HFFc6 (cell line): ENCODE measurements at regions not wholly inside any gene's neighbourhood (a gene's known extent, or its start where the extent isn't known, plus 50 kb on each side); places are given as distances from the start of the nearest gene placed in this dataset.

Experiments
- DNase-seq: peaks from one replicate; pipeline ENCODE4 v3.0.0-alpha.2; 2018
- H3K27ac Mint-ChIP-seq: 2 replicates; pipeline ENCODE4 v1.8.0; 2020; ENCODE audit warnings: mild to moderate bottlenecking, mixed read lengths
- H3K27me3 Mint-ChIP-seq: 2 replicates; pipeline ENCODE4 v1.8.0; 2021; ENCODE audit warnings: mild to moderate bottlenecking, moderate library complexity, mixed read lengths; ENCODE audit not compliant: insufficient read depth
- H3K36me3 Mint-ChIP-seq: 2 replicates; pipeline ENCODE4 v1.8.0; 2021; ENCODE audit warnings: low read depth, mixed read lengths
- H3K4me1 Mint-ChIP-seq: 2 replicates; pipeline ENCODE4 v1.8.0; 2020; ENCODE audit warnings: low read depth, mixed read lengths
- H3K4me3 Mint-ChIP-seq: 2 replicates; pipeline ENCODE4 v1.8.0; 2020; ENCODE audit warnings: mild to moderate bottlenecking, moderate library complexity, mixed read lengths
- H3K9me3 Mint-ChIP-seq: 2 replicates; pipeline ENCODE4 v1.8.0; 2020; ENCODE audit warnings: mild to moderate bottlenecking, mixed read lengths
- CTCF ChIP-seq: fragments of 200-600 bp; sonication (generic); IDR thresholded peaks from 2 replicates; pipeline ENCODE4 v1.5.0; 2021; ENCODE audit warnings: antibody characterized with exemption, mild to moderate bottlenecking

DNA sequence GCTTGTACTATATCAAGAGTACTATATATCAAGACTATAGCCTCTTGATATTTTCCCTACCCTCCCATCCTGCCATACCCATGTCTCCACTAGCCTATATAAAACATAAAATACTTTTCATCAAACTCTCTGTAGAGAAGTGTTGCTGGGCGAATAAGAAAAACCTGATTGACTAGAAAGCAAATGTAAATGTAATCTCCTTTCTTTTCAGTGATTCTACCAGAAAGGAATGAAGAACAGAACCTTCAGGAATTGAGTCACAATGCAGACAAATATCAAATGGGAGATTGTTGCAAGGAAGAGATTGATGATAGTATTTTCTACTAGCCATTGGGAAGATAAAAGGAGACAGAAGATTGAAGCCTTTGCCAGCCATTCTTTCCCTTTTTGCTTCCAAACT, 89.2 kb downstream of the KCNRG start:
- DNase-seq, result peak; percentile 11
- Mint-ChIP-seq H3K4me3 (no peak overlapping the region), H3K36me3 (no peaks in the 10 kb centered on the region; the same call in 1 of the 2 replicates), H3K27ac (no peak overlapping the region), H3K27me3 (no peaks in the 10 kb centered on the region), H3K9me3 (no peaks in the 10 kb centered on the region), H3K4me1 (peaks cover 14% of the 10 kb centered on the region)
- TF ChIP-seq CTCF, result no peak

DNA sequence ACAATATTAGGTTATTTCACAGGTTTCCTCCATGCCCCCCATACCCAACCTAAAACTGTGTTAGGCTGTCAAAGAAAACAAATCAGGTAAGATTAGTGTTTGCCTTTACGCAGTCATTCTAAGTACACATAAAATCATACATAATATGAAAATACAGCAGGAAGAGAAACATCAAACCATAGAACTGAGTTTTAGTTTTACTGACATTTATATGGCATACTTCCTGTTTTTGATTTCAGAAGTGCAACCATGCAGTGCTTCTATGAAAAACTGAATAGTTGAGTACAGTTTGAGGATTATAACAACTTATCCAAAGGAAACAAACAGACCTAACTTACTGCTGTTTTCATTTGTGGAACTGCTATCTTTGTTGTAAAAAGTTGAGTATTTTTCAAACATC, 91.3 kb downstream of the KCNRG start:
- H3K27me3 Mint-ChIP-seq, result no peaks in the 10 kb centered on the region
- H3K36me3 Mint-ChIP-seq, result no peaks in the 10 kb centered on the region; the same call in 1 of the 2 replicates
- TF ChIP-seq CTCF, result no peak
- no peaks in the 10 kb centered on the region for H3K9me3 Mint-ChIP-seq
- H3K4me1 Mint-ChIP-seq, result peaks cover 14% of the 10 kb centered on the region
- DNase-seq, result no peak
- no peak overlapping the region for H3K4me3 Mint-ChIP-seq
- H3K27ac Mint-ChIP-seq, result no peak overlapping the region

DNA sequence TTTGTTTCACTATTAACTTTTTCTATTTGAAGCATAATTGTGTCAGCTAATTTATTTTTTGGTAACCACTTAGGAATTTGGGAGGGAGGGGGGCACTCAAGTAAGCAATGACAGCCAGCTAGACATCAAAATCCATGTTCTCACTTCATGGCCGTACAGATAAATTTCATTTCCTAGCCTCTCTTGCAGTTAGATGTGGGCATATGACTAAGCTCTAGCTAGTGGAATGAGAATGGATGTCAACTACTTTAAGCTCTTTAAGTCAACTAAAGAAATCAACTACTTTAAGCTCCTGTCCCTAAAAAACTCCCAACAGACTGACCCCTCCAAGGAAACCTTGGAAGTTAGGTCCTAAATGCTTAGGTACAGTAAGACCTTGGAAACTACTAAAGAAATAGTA, 92.0 kb downstream of the KCNRG start:
- DNase-seq, result no peak
- no peaks in the 10 kb centered on the region; the same call in 1 of the 2 replicates for H3K36me3 Mint-ChIP-seq
- H3K9me3 Mint-ChIP-seq, result no peaks in the 10 kb centered on the region
- peaks cover 14% of the 10 kb centered on the region for H3K4me1 Mint-ChIP-seq
- H3K27me3 Mint-ChIP-seq, result no peaks in the 10 kb centered on the region
- H3K4me3 Mint-ChIP-seq, result no peak overlapping the region
- TF ChIP-seq CTCF, result no peak
- H3K27ac Mint-ChIP-seq, result no peak overlapping the region

- no peaks in the 10 kb centered on the region for H3K9me3 Mint-ChIP-seq
- no peak overlapping the region for H3K27ac Mint-ChIP-seq
- DNase-seq, result no peak
- H3K27me3 Mint-ChIP-seq, result no peaks in the 10 kb centered on the region
- no peak for TF ChIP-seq CTCF
- H3K36me3 Mint-ChIP-seq, result no peaks in the 10 kb centered on the region
- peaks cover 5% of the 10 kb centered on the region; the same call in 1 of the 2 replicates for H3K4me1 Mint-ChIP-seq
- H3K4me3 Mint-ChIP-seq, result no peak overlapping the region
Observed at GRCh38 chr13:50114961-50115360, 99.7 kb downstream of the KCNRG start.

DNA sequence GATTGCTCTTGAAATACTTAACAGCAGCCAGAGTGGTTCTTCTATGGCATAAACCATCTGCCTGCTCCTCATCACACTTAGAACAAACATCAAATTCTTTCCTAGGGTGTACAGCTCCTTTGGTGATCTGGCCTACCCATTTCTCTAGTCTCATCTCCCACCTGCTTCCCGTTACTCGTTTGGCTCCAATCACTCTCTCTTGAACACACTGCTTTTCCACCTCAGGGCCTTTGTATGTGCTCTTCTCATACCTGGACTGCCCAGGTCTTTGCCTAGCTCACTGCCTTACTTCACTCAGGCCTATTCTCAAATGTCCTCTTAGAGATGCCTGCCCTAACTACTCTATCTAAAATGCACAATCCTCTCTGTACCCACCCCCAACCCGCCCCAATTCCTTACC, 100.5 kb downstream of the KCNRG start:
- no peaks in the 10 kb centered on the region for H3K27me3 Mint-ChIP-seq
- TF ChIP-seq CTCF, result no peak
- no peaks in the 10 kb centered on the region for H3K9me3 Mint-ChIP-seq
- peaks cover 5% of the 10 kb centered on the region; the same call in 1 of the 2 replicates for H3K4me1 Mint-ChIP-seq
- H3K4me3 Mint-ChIP-seq, result no peak overlapping the region
- DNase-seq, result no peak
- H3K27ac Mint-ChIP-seq, result no peak overlapping the region
- no peaks in the 10 kb centered on the region for H3K36me3 Mint-ChIP-seq

DNA sequence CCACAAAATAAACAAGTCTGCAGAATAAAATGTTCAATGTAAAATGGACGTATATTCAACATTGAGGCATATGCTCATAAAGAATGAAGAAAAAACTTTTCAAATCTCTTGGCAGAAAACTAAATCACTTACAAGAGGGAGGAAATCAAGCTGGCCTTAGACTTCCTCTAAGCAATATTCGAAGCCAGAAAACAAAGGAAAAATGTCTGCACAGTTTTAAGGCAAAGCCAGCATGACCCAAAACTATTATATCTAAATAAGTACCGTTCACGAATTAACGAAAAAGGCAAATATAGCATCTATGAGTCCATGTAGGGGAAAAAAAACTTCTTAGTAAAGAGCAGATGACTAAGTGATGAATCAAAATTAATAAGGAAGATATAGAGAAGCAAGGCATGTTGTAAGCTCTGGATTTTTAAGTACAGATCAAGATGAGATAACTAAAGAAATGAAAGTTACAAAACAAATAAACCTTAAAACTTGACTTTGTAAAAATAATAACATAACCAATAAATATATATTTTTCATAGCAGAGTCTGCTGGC, 101.3 kb downstream of the KCNRG start:
- no peak for DNase-seq
- no peaks in the 10 kb centered on the region for H3K27me3 Mint-ChIP-seq
- H3K36me3 Mint-ChIP-seq, result no peaks in the 10 kb centered on the region
- no peaks in the 10 kb centered on the region for H3K9me3 Mint-ChIP-seq
- H3K4me3 Mint-ChIP-seq, result peak overlapping the region; percentile 41; the same call in 1 of the 2 replicates
- H3K27ac Mint-ChIP-seq, result peak overlapping the region; percentile 20; the same call in 1 of the 2 replicates
- peaks cover 5% of the 10 kb centered on the region; the same call in 1 of the 2 replicates for H3K4me1 Mint-ChIP-seq
- TF ChIP-seq CTCF, result no peak
